ENCODE measurements at regions not wholly inside any gene's neighbourhood (a gene's known extent, or its start where the extent isn't known, plus 50 kb on each side); places are given as distances from the start of the nearest gene placed in this dataset.
A peak's percentile ranks its signal among the peaks of the same experiment; 100 is the strongest.
"Not testable (repeated sequence)": the region's sequence is repeated elsewhere in the genome, so short reads cannot be mapped to it uniquely, and the experiment has no call there.

- FAIRE-seq: peak; percentile 94
Measured at GRCh38 chr3:170701696-170702678, 116.1 kb upstream of the SLC7A14 start.

GRCh38 chr3:170700054-170700404 is 114.2 kb upstream of the SLC7A14 start:
- peak; percentile 21 for FAIRE-seq

- no peak for FAIRE-seq
Measured at GRCh38 chr3:170699158-170700053, 113.5 kb upstream of the SLC7A14 start.

GRCh38 chr3:170697908-170698307 is 112.0 kb upstream of the SLC7A14 start:
- FAIRE-seq: no peak

- FAIRE-seq: no peak
Measured at GRCh38 chr3:170697131-170697530, 111.3 kb upstream of the SLC7A14 start.

- no peak for FAIRE-seq
Measured at GRCh38 chr3:170695486-170696064, 109.7 kb upstream of the SLC7A14 start.

GRCh38 chr3:170692720-170693119 is 106.8 kb upstream of the SLC7A14 start:
- FAIRE-seq: no peak

GRCh38 chr3:170690661-170690981 is 104.7 kb upstream of the SLC7A14 start:
- no peak for FAIRE-seq

- FAIRE-seq: no peak
Measured at GRCh38 chr3:170689893-170690660, 104.2 kb upstream of the SLC7A14 start.

- no peak for FAIRE-seq
Measured at GRCh38 chr3:170689296-170689829, 103.5 kb upstream of the SLC7A14 start.

GRCh38 chr3:170688222-170688621 is 102.3 kb upstream of the SLC7A14 start:
- FAIRE-seq: not testable (repeated sequence)

- FAIRE-seq: no peak
Measured at GRCh38 chr3:170680593-170680992, 94.7 kb upstream of the SLC7A14 start.

GRCh38 chr3:170679190-170679589 is 93.3 kb upstream of the SLC7A14 start:
- no peak for FAIRE-seq

- no peak for FAIRE-seq
Measured at GRCh38 chr3:170670504-170670903, 84.6 kb upstream of the SLC7A14 start.

- not testable (repeated sequence) for FAIRE-seq
Measured at GRCh38 chr3:170662986-170663385, 77.1 kb upstream of the SLC7A14 start.

- FAIRE-seq: no peak
Measured at GRCh38 chr3:170660139-170660538, 74.3 kb upstream of the SLC7A14 start.

- no peak for FAIRE-seq
Measured at GRCh38 chr3:170657312-170657711, 71.4 kb upstream of the SLC7A14 start.

GRCh38 chr3:170656284-170656683 is 70.4 kb upstream of the SLC7A14 start:
- no peak for FAIRE-seq

- FAIRE-seq: no peak
Measured at GRCh38 chr3:170653801-170654200, 67.9 kb upstream of the SLC7A14 start.

GRCh38 chr3:170651260-170651845 is 65.5 kb upstream of the SLC7A14 start:
- no peak for FAIRE-seq

GRCh38 chr3:170650557-170650956 is 64.7 kb upstream of the SLC7A14 start:
- not testable (repeated sequence) for FAIRE-seq

GRCh38 chr3:170644711-170645110 is 58.8 kb upstream of the SLC7A14 start:
- no peak for FAIRE-seq
